Endothelial cell (in vitro differentiated cells): ENCODE measurements at regions not wholly inside any gene's neighbourhood (a gene's known extent, or its start where the extent isn't known, plus 50 kb on each side); places are given as distances from the start of the nearest gene placed in this dataset.

Source experiments
- DNase-seq: peaks from one replicate; pipeline ENCODE4 v3.0.0; 2021; ENCODE audit warnings: low spot score
- H3K27ac Mint-ChIP-seq: one replicate; pipeline ENCODE4 v1.8.0; 2021; ENCODE audit warnings: mixed read lengths, inconsistent platforms; ENCODE audit not compliant: unreplicated experiment
- H3K27me3 Mint-ChIP-seq: one replicate; pipeline ENCODE4 v1.8.0; 2021; ENCODE audit warnings: mild to moderate bottlenecking, moderate library complexity, mixed read lengths, inconsistent platforms; ENCODE audit not compliant: unreplicated experiment
- H3K36me3 Mint-ChIP-seq: one replicate; pipeline ENCODE4 v1.8.0; 2021; ENCODE audit warnings: mild to moderate bottlenecking, low read depth, mixed read lengths, inconsistent platforms; ENCODE audit not compliant: unreplicated experiment
- H3K4me1 Mint-ChIP-seq: one replicate; pipeline ENCODE4 v1.8.0; 2021; ENCODE audit warnings: mild to moderate bottlenecking, mixed read lengths, inconsistent platforms; ENCODE audit not compliant: unreplicated experiment
- H3K4me3 Mint-ChIP-seq: one replicate; pipeline ENCODE4 v1.8.0; 2021; ENCODE audit warnings: mild to moderate bottlenecking, mixed read lengths, inconsistent platforms; ENCODE audit not compliant: unreplicated experiment
- H3K9me3 Mint-ChIP-seq: one replicate; pipeline ENCODE4 v1.8.0; 2021; ENCODE audit warnings: mixed read lengths, inconsistent platforms; ENCODE audit not compliant: unreplicated experiment
- CTCF ChIP-seq: fragments of 200-600 bp; sonication (generic); IDR thresholded peaks from one replicate; pipeline ENCODE4 v1.5.0; 2021; ENCODE audit warnings: antibody characterized with exemption; ENCODE audit not compliant: unreplicated experiment

- Mint-ChIP-seq H3K27me3 (no peaks in the 10 kb centered on the region), H3K27ac (no peak overlapping the region), H3K4me3 (no peak overlapping the region), H3K4me1 (peaks cover 12% of the 10 kb centered on the region), H3K9me3 (no peaks in the 10 kb centered on the region), H3K36me3 (no peaks in the 10 kb centered on the region)
- no peak for DNase-seq
- no peak for TF ChIP-seq CTCF
These were observed 159.6 kb upstream of the IL12A start for GRCh38 chr3:159829056-159829455.

GRCh38 chr3:159829539-159830227 is 159.0 kb upstream of the IL12A start:
- Mint-ChIP-seq H3K36me3 (no peaks in the 10 kb centered on the region), H3K4me1 (peaks cover 12% of the 10 kb centered on the region), H3K27me3 (no peaks in the 10 kb centered on the region), H3K9me3 (no peaks in the 10 kb centered on the region), H3K27ac (no peak overlapping the region), H3K4me3 (no peak overlapping the region)
- no peak for TF ChIP-seq CTCF
- DNase-seq: no peak

- Mint-ChIP-seq H3K27ac (no peak overlapping the region), H3K27me3 (no peaks in the 10 kb centered on the region), H3K4me3 (no peak overlapping the region), H3K4me1 (peaks cover 15% of the 10 kb centered on the region), H3K36me3 (no peaks in the 10 kb centered on the region), H3K9me3 (no peaks in the 10 kb centered on the region)
- TF ChIP-seq CTCF: no peak
- no peak for DNase-seq
These were observed 158.0 kb upstream of the IL12A start for GRCh38 chr3:159830523-159831154.

- Mint-ChIP-seq H3K36me3 (no peaks in the 10 kb centered on the region), H3K4me1 (peaks cover 20% of the 10 kb centered on the region), H3K27me3 (no peaks in the 10 kb centered on the region), H3K4me3 (no peak overlapping the region), H3K27ac (no peak overlapping the region), H3K9me3 (no peaks in the 10 kb centered on the region)
- DNase-seq: no peak
- no peak for TF ChIP-seq CTCF
These were observed 157.2 kb upstream of the IL12A start for GRCh38 chr3:159831466-159831865.

GRCh38 chr3:159832024-159832423 is 156.6 kb upstream of the IL12A start:
- TF ChIP-seq CTCF: no peak
- H3K36me3 Mint-ChIP-seq: no peaks in the 10 kb centered on the region
- H3K4me1 Mint-ChIP-seq: peaks cover 21% of the 10 kb centered on the region
- no peak overlapping the region for H3K27ac Mint-ChIP-seq
- DNase-seq: no peak
- H3K4me3 Mint-ChIP-seq: no peak overlapping the region
- no peaks in the 10 kb centered on the region for H3K9me3 Mint-ChIP-seq
- no peaks in the 10 kb centered on the region for H3K27me3 Mint-ChIP-seq
